CD4-positive, alpha-beta T cell treated with Interleukin-4 for 1 hour (primary cell): ENCODE measurements at regions not wholly inside any gene's neighbourhood (a gene's known extent, or its start where the extent isn't known, plus 50 kb on each side); places are given as distances from the start of the nearest gene placed in this dataset.
"Not testable (repeated sequence)": the region's sequence is repeated elsewhere in the genome, so short reads cannot be mapped to it uniquely, and the experiment has no call there.

Experiments used
- DNase-seq, 2 donors: peaks; one replicate each; pipeline ENCODE4 v3.0.0-alpha.2; 2020 to 2022

- DNase-seq: no peak
Observed at GRCh38 chr12:38160318-38161122, 156.1 kb upstream of the ALG10B start.

GRCh38 chr12:38161123-38162000 is 155.2 kb upstream of the ALG10B start:
- no peak for DNase-seq

- DNase-seq: no peak
Observed at GRCh38 chr12:38162013-38162412, 154.6 kb upstream of the ALG10B start.

- no peak for DNase-seq
Observed at GRCh38 chr12:38162708-38163441, 153.7 kb upstream of the ALG10B start.

- DNase-seq: no peak
Observed at GRCh38 chr12:38163442-38163801, 153.2 kb upstream of the ALG10B start.

GRCh38 chr12:38166225-38166624 is 150.3 kb upstream of the ALG10B start:
- DNase-seq: no peak

GRCh38 chr12:38175538-38175937 is 141.0 kb upstream of the ALG10B start:
- DNase-seq: no peak

GRCh38 chr12:38183617-38184016 is 133.0 kb upstream of the ALG10B start:
- DNase-seq: not testable (repeated sequence)

GRCh38 chr12:38197286-38197685 is 119.3 kb upstream of the ALG10B start:
- not testable (repeated sequence) for DNase-seq

- no peak for DNase-seq
Observed at GRCh38 chr12:38201461-38202276, 114.9 kb upstream of the ALG10B start.

GRCh38 chr12:38204831-38205230 is 111.7 kb upstream of the ALG10B start:
- no peak for DNase-seq

GRCh38 chr12:38222011-38222410 is 94.6 kb upstream of the ALG10B start:
- DNase-seq: no peak

GRCh38 chr12:38238328-38238727 is 78.2 kb upstream of the ALG10B start:
- not testable (repeated sequence) for DNase-seq

GRCh38 chr12:38253778-38254177 is 62.8 kb upstream of the ALG10B start:
- DNase-seq: no peak

- DNase-seq: no peak
Observed at GRCh38 chr12:38258411-38258810, 58.2 kb upstream of the ALG10B start.
